Cardiac fibroblast (primary cell): ENCODE measurements at regions not wholly inside any gene's neighbourhood (a gene's known extent, or its start where the extent isn't known, plus 50 kb on each side); places are given as distances from the start of the nearest gene placed in this dataset.

Experiments used
- DNase-seq, 2 donors: peaks; one replicate each; pipeline versions ENCODE4 v3.0.0 to v3.0.0-alpha.2; 2010; ENCODE audit warnings: low read depth in 2 of 2
- H3K4me3 ChIP-seq, 2 donors: replicated peaks in 1 of 2; 1 replicate in 1 of 2; 2 replicates in 1 of 2; pipeline ENCODE4 v1.5.1; 2011; ENCODE audit warnings: low read depth in 2 of 2, low read length in 2 of 2, mild to moderate bottlenecking in 2 of 2, moderate library complexity in 1 of 2
- CTCF ChIP-seq: IDR thresholded peaks from one replicate; pipeline ENCODE4 v1.5.1; 2011; ENCODE audit warnings: low read depth, mild to moderate bottlenecking, low read length, inconsistent platforms

- TF ChIP-seq CTCF, result no peak
- no peak for DNase-seq
- H3K4me3 ChIP-seq, result no peak overlapping the region
Measured at GRCh38 chr17:71084838-71085237, 915.5 kb downstream of the KCNJ2 start.

- H3K4me3 ChIP-seq, result no peak overlapping the region
- peak in 1 of 2 donors; percentile 25 for DNase-seq
- peak; percentile 24 for TF ChIP-seq CTCF
Measured at GRCh38 chr17:71085238-71086033, 916.1 kb downstream of the KCNJ2 start.

- DNase-seq, result no peak
- no peak for TF ChIP-seq CTCF
- H3K4me3 ChIP-seq, result no peak overlapping the region
Measured at GRCh38 chr17:71089431-71089830, 920.1 kb downstream of the KCNJ2 start.

- DNase-seq, result no peak
- no peak overlapping the region for H3K4me3 ChIP-seq
- no peak for TF ChIP-seq CTCF
Measured at GRCh38 chr17:71098071-71098470, 928.7 kb downstream of the KCNJ2 start.

- TF ChIP-seq CTCF, result no peak
- no peak overlapping the region for H3K4me3 ChIP-seq
- DNase-seq, result no peak
Measured at GRCh38 chr17:71099003-71099714, 929.8 kb downstream of the KCNJ2 start.

- no peak for DNase-seq
- H3K4me3 ChIP-seq, result no peak overlapping the region
- TF ChIP-seq CTCF, result no peak
Measured at GRCh38 chr17:71102777-71103176, 933.4 kb downstream of the KCNJ2 start.
